K562 (cell line): ENCODE measurements at regions not wholly inside any gene's neighbourhood (a gene's known extent, or its start where the extent isn't known, plus 50 kb on each side); places are given as distances from the start of the nearest gene placed in this dataset.

Experiments
- AFF4 ChIP-seq: sonication (generic); formaldehyde crosslinking; IDR thresholded peaks from 2 replicates; pipeline ENCODE4 v1.8.0; 2023; ENCODE audit warnings: mild to moderate bottlenecking, missing genetic modification reagents
- CBX8 ChIP-seq: fragments of 200-600 bp; sonication (generic); IDR thresholded peaks from 2 replicates; pipeline ENCODE4 v1.6.1; 2012; ENCODE audit warnings: borderline replicate concordance, mixed run types, low read depth, mild to moderate bottlenecking, moderate library complexity, mixed read lengths, low read length, control low read depth, inconsistent platforms; ENCODE audit not compliant: poor library complexity, severe bottlenecking; ENCODE audit errors: extremely low read depth
- GABPB2 ChIP-seq: fragments of 250-450 bp; sonication (Bioruptor Pico); conservative IDR thresholded peaks from 2 replicates; pipeline ENCODE4 v1.5.1; 2021; ENCODE audit warnings: mild to moderate bottlenecking
- KLF16 ChIP-seq: IDR thresholded peaks from 2 replicates; pipeline ENCODE4 v1.6.1; 2016; ENCODE audit warnings: antibody characterized with exemption
- PHB2 ChIP-seq: fragments of 450-650 bp; IDR thresholded peaks from 2 replicates; pipeline ENCODE4 v1.6.1; 2017; ENCODE audit warnings: low read depth
- POLR2A ChIP-seq: fragments of 450-650 bp; conservative IDR thresholded peaks from 2 replicates; pipeline ENCODE4 v1.6.1; 2016
- POLR2AphosphoS2 ChIP-seq: IDR thresholded peaks from 2 replicates; pipeline ENCODE4 v1.6.1; 2012; ENCODE audit warnings: low read length, improper control_type of control experiment
- RAD21 ChIP-seq, 2 experiments: fragments of 250-450 bp in 1 of 2; fragments of 450-650 bp in 1 of 2; sonication (Bioruptor Pico) in 1 of 2; formaldehyde crosslinking in 1 of 2; IDR thresholded peaks in 1 of 2; conservative IDR thresholded peaks in 1 of 2; 2 replicates each; pipeline versions ENCODE4 v1.4.0 to v1.8.0; 2020 to 2022; ENCODE audit warnings: mild to moderate bottlenecking in 2 of 2, moderate library complexity in 1 of 2
- SMARCB1 ChIP-seq: IDR thresholded peaks from 2 replicates; pipeline ENCODE4 v1.6.1; 2011; ENCODE audit warnings: improper control_type of control experiment, low read depth; ENCODE audit not compliant: insufficient read length
- USF2 ChIP-seq: sonication (generic); formaldehyde crosslinking; IDR thresholded peaks from 2 replicates; pipeline ENCODE4 v1.5.0; 2020; ENCODE audit warnings: missing genetic modification reagents
- TF ChIP-seq, protein P1 (sequence below): sonication (generic); formaldehyde crosslinking; IDR thresholded peaks from 2 replicates; pipeline ENCODE4 v1.8.0; 2023; ENCODE audit warnings: missing genetic modification reagents, mild to moderate bottlenecking, borderline replicate concordance

DNA sequence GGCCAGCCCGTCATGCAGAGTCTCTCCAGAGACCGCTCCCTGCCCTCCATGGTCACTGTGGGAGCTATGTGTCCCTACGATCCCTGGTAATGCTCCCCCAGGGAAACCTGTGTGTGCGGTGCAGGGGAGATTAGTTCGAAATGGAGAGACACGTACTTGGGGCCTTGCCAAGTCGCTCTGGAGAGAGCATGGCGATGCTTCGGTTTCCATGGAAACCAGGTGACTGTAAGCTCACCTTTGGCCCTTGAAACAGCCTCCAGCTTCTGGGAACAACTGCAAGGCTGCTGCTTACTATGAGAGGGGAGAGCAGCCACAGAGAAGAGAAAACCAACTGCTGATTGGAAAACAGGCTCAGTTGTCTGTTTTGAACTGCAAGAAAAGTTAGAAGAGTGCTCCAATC, 879.7 kb upstream of the EEF2KMT start:
- TF ChIP-seq GABPB2 (CRISPR knock-in tag) (no peak), PHB2 (no peak), USF2 (CRISPR knock-in tag) (no peak), KLF16 (no peak), POLR2A (no peak), CBX8 (no peak), POLR2AphosphoS2 (no peak), AFF4 (CRISPR knock-in tag) (no peak), SMARCB1 (no peak), RAD21 (CRISPR knock-in tag; conservative IDR thresholded peaks at IDR 0.05 in 1 of 2, IDR thresholded peaks at IDR 0.05 in 1 of 2) (no peak)
- TF ChIP-seq, protein P1, sequence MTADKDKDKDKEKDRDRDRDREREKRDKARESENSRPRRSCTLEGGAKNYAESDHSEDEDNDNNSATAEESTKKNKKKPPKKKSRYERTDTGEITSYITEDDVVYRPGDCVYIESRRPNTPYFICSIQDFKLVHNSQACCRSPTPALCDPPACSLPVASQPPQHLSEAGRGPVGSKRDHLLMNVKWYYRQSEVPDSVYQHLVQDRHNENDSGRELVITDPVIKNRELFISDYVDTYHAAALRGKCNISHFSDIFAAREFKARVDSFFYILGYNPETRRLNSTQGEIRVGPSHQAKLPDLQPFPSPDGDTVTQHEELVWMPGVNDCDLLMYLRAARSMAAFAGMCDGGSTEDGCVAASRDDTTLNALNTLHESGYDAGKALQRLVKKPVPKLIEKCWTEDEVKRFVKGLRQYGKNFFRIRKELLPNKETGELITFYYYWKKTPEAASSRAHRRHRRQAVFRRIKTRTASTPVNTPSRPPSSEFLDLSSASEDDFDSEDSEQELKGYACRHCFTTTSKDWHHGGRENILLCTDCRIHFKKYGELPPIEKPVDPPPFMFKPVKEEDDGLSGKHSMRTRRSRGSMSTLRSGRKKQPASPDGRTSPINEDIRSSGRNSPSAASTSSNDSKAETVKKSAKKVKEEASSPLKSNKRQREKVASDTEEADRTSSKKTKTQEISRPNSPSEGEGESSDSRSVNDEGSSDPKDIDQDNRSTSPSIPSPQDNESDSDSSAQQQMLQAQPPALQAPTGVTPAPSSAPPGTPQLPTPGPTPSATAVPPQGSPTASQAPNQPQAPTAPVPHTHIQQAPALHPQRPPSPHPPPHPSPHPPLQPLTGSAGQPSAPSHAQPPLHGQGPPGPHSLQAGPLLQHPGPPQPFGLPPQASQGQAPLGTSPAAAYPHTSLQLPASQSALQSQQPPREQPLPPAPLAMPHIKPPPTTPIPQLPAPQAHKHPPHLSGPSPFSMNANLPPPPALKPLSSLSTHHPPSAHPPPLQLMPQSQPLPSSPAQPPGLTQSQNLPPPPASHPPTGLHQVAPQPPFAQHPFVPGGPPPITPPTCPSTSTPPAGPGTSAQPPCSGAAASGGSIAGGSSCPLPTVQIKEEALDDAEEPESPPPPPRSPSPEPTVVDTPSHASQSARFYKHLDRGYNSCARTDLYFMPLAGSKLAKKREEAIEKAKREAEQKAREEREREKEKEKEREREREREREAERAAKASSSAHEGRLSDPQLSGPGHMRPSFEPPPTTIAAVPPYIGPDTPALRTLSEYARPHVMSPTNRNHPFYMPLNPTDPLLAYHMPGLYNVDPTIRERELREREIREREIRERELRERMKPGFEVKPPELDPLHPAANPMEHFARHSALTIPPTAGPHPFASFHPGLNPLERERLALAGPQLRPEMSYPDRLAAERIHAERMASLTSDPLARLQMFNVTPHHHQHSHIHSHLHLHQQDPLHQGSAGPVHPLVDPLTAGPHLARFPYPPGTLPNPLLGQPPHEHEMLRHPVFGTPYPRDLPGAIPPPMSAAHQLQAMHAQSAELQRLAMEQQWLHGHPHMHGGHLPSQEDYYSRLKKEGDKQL (CRISPR knock-in tag), result no peak
